Germinal center (tissue), 1 donor: ENCODE measurements at regions not wholly inside any gene's neighbourhood (a gene's known extent, or its start where the extent isn't known, plus 50 kb on each side); places are given as distances from the start of the nearest gene placed in this dataset.

Experiments used
- DNase-seq: peaks from one replicate; pipeline ENCODE4 v3.0.0; 2012; ENCODE audit warnings: mixed read lengths, low spot score

DNA sequence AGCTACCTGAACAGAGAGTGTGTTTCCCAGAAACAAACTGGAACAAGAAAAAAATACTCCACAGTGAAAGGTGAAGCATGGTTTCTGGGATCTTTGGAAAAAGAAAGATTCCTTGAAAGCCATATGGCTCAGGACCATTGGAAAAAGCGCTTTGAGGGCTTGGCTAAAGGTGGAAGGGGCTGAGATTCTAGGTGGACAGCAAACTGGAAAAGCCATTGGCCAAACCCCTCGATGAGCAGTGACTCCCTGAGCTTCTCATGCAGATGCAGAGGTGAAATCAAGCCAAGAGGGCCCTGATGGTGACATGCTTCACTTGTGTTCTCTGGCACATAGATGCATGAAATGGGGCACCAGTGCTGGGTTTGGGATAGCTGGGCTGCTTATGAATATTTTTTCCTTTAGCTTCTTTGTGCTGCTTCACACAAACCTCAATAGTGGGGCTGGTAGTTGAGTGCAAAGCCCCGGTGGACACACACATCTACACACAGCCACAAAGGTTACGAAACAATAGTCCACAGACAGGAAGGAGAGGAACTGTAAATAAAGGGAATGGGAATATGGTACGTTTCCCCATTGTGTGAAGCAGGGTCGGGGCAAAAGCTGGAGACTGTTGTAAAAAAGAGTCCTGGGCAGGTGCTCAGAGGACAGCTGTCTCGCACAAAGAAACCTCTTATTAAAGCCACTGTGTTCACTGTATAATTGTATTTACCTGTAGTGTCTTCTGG, 117.8 kb downstream of the FOXA2 start:
- DNase-seq: no peak

DNA sequence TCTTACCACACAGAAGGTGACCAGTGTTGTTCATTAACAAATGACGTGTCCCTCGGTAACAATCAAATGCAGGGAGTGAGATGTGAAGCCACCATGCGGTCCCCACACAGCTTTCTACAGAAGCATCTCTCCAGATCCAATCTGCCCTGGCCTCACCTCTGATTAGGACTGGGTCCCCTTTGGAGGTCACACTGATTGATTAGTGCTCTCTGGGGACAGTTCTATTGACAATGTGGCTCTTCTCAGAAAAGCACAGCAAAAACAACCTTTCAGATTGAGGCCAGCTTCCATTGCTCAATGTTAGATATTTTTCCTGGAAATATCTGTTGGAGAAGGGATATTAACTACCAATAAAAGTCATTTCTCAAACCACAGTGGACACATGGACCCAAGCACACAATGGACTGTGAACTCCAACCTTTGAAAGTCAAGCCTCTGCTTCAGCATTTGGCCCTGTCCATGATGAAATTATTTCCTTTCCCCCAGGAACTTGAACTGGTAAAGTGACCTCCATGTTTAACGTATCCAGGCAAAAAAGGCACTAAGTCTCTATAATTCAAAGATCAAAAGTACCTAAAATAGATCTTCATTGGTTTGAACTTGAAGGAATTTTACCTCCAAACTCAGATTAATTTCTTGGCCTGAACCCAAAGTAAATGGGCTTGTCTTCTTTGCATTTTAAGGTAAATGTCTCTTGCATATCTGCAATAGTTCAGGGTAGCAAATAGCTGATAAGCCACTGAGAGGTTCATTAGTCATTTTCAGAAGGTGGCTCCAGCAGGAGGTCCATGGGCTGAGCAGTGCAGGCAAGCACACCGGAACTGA, 118.5 kb downstream of the FOXA2 start:
- no peak for DNase-seq

DNA sequence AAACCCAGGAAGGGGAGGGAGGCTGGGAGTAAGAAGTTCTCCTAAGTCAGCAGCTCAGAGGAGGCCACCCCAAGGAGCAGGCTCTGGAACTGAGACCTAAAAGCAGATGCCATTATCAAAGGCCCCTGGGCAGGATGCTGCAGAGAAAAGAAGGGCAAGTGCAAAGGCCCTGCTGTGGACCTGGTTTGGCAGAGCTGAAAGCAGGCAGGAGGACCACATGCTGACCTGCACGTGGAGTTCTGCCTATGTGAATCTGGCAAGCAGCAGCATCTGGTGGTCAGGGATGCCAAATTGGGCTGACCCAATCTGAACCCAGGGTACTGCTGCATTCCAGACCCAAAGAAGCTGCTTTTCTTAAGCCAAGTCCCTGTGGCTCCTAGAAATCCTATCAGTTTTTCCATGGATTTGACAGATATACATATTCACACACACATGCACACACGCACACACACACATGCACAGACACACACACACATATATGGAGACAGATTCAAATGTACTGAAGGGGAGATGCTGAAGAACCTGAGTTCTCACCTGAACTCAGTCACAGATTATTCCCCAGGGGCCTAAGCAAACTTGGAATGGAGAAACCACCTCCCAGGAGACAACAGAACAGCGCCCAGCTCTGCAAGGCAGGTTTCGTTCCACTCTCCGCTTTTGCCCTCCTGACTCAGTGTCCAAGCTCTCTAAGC, 119.9 kb downstream of the FOXA2 start:
- no peak for DNase-seq

DNA sequence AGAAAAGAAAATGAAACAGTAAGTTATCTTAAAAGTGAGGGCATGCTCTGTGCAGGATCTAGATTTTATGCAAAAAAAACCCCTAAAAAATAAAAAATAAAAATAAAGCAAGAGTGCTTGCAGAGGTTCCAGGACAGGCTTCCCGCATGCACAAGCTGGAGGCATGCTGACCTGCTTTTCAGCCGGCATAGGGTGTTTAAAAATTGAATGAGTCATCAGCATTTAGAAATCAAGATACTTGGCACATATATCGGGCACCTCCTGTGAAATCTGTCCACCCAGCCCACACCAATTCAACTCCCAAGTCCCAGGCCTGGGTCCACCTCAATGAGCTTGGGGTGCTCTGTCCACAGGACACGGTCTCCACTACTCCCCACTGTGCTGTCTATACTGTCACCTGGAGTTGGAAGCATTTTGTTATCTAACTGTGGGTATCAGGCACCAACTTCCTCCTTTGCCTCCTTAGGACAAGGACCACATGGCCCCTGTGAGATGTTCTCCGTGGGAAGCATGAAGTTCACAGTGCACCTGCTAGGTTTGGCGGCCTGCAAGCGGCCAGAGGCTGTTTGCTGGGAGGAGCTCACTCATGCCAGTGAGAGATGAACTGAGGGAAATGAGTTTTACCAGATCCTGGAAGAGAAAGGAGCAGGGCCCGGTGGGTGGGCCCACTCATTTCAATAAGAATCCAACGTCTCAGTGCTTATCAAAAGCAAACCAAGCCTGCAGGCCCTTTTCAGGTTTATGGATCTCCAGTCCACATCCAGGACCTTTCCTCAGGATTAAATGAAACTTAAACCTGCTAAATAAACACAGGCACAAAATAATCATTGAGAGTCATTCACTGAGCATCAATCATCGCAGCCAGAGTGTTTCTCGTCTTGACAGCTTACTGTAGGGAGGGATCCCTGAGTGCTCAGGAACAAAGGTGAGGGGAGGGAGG, 121.1 kb downstream of the FOXA2 start:
- no peak for DNase-seq

DNA sequence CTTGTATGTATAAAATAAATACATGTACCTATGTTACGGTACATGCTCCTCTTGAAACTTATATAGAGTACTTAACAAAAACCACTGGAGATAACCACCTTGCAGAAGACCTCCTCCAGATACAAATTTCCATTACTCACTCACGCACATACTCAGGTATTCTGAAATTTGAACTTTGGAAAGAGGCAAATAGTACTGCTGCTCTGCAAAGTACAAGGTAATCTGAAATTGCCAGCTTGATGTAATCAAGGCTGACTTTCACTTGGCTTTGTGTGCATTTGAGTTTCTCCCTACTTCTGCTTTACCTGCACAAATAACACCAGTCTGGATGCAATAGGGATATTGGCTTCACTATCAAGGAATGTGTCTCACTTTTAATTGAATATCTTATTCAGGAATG, 123.6 kb downstream of the FOXA2 start:
- no peak for DNase-seq

DNA sequence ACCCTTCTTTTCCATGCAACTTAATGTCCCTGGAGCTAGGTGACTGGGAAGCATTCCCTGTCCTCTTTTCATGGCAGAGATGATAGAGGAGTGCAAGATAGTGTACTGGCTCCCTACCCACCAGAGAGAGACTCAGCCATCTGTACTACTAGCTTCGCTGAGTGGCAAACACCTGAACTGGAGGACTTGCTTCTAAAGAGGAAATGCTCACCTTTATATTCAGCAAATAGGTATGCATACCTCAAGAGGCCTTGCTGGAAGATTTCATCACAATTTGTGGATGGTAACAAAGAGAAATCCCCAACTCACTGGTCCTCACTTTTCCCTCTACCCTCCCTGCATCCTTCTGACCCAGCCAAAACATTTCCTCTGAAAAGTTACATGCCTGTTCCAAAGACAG, 124.1 kb downstream of the FOXA2 start:
- DNase-seq: no peak

DNA sequence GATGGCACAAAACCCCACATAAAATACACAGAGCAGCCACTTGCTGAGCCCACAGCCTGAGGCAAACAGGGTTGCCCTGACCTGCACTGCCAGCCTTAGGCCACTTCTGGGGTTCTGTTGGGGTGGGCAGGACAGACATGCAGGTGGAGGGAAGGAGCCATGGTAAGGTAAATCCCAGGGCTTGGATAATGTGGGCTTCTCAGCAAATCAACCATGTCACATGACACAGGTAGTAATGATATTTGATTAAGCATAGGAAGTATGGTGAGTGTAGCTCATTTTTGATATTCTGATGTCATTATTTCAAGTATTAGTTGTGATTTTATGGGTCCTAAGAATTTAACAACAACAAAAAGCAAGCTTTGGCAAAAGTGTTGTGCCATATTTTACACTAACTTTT, 124.6 kb downstream of the FOXA2 start:
- no peak for DNase-seq

DNA sequence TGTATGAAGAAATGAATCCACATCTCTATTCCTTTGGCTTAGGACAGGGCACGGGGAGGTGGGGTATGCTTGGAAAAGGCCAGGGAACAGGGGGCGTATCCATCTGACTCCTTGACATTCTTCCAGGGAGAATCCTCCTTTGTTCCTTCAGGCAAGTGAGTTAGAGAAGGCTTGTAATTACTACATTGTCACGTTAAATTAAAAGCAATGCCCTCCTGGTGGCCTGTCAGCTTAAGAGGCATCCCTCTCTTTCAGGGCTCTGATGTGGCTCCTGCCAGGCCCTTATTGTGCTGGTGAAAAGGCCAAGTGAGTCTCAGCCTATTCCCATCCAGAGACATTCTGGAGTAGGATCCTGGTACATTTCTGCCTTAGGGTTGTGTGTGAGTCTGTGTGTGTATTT, 128.3 kb downstream of the FOXA2 start:
- no peak for DNase-seq

DNA sequence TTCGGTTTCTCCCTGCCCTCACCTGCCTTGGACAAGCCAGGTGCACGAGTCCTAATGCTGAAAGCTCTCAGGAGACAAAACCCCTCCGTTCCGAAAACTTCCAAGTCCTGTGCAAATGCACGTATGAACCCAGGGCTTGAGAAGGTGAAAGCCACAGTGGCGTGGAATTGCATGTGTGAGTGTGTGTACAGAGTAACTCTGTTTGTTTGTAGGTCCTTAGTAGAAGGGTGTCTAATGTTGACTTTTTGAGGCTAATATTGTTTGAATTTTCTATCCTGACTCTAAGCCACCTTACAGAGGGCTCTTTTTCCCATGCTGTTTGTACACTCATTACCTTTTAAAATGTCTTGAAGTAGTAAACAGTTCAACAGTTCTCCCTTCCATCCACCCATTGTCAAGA, 129.1 kb downstream of the FOXA2 start:
- DNase-seq: no peak

DNA sequence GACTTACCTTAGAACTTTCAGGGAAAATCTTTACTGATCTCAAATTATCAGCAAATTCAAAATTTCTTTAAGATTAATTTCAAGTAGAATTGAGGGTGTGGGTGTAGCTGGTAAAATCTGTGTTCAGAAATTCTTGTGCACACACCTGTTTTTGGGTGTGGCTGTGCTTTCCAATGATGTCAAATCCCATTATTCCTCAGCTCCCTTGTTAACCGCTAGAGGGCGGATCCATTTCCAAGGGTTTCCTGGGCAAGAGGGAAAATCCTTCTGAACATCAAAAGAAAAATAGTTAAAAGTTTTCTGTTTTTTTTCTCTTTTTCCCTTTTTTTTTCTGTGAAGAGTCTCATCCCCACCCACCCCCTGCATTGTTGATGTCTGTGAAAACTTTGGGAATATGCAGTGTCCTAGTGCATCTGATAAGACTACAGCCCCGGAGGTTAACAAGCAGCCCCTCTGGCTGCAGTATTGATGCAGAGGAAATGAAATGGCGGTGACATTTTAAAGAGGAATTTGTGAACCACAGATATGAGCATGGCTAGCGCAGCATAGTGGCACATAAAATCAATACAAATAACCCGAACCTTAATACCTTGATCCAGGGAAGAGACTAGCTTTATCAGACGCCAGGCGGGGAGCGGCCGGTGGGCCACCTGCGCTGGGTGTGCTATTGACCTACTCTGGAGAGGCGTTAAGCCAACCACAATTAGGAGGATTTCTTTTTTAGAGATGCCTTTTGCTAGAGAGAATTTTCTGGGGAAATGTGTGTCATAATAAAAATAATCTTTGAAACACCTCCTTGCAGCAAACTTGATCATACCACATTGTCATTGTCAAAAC, 130.9 kb downstream of the FOXA2 start:
- no peak for DNase-seq

DNA sequence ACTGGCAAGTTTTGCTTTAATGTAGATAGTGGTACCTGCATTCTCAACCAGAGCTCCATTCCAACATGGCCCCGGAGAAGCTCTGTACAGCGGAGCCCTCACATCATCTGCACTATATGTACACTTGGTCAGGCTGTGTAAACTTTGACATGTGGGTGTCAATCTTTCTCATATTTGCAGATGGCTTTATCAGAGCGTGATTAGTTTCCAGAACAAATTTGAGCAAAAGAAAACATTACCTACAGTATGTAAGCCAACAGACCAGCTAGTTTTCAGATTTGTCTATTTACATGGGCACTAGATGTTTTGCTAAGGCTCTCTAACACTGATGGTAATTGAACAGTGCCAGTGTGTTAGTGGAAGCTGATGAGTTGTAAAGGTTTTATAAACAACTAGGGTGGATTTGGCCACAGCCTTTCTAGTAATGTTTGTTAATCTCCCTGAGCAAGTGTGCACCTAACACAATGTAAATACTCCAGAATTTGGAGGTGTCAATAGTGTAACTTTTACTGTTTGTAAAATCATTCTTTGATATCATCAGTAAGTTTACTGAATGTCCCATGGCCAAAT, 131.8 kb downstream of the FOXA2 start:
- no peak for DNase-seq

DNA sequence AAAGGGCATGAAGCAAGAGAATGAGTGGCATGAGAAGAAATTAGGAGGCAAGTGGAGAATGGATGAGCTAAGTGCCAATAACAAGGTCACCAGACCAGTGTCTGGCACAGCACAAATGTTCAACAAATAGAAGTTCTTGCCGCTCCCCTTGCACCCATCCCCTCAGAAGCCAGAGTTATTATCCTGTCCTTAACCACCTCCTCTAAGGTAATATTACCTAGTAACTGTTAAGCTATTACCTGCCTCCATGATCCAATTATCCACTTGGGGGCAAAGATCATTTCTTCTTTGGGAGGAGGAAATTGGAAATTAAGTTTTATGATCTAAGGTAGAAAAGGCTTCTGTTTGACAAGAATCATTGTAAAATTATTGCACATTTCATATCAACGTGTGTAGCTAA, 133.8 kb downstream of the FOXA2 start:
- DNase-seq: no peak

DNA sequence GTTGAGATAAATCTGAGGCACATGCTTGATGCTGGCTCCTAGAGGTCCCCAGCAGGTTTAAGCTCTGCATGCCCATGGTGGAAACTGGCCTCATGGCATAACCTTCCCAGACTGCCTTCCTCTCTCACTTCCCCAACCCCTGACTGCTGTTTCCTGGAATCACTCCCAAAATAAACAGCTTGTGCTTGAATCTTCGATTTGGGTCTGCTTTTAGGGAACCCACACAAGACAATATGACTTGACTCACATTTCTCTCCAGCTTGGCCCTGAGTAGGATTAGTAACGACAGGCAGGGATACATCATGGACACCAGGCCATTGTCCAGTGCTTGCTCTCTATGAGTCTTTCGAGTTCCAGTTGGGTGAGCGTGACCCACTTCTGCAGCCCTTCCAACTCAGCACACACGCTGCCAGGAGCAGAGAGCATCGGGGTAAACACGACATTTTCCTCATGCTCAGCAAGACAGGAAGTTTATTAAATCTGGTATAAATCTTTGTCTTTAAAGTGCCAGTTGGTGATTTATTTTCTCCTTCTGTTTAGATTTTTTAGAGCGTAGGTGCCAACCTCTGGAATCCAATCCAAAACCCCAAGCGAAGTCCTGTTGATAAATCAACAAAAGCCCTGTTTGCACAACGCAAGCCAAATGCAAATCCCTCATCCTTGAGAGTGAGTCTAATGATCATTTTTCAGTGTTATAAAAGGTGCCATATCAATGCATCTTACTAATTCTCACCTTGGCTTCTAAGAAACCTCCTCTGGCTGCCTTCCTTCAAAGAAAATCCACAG, 135.0 kb downstream of the FOXA2 start:
- no peak for DNase-seq

DNA sequence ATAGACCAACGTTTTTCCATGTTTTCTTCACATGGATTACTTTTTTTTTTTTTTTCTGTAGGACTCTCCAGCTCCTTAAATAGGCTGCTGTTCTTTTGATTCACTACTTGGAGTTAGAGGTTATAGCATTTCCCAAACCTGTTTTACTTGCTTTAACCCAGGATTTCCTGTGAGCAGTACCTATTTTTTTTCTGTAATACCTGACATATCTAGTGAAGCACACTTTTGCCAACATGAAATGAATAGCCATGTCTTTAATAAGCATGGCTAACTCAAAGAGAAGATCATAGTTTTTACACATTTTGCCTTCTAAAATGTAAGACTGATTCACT, 137.0 kb downstream of the FOXA2 start:
- DNase-seq: no peak

DNA sequence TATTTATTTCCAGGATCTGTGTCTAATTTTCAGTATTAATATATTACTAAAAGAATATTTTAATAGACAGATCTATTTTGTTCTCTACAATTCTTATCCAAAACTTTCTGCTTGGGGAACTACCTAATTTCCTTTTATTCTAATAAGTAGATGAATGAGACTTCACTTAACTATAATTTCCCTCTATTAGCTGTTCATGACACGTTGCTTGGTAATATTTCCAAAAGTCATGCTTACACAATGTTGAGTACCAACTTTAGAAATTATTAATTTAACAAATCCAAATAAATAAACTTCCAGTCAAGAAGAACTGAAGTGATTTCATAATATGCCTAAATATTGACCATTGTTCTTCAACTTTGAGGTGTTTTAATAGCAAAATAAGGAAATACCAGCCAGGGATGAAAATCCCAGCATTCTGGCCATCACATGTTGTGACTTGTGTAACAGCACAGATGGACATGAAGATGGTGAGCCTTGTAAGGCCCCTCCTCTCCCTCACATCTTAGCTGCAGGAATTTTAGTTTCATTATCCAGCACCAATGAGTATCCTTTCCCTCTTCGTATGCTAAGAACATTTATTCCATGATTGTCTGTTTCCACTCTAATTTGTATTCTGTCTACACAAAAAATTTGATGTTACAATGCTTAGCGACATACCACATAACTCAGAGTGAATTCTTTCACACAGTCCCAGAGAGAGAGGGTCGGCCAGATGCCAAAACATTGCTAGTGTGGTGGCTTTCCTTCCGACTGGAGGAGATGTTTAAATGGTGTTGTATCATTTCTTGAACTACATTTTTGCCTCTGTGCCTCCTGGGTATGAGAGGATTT, 137.5 kb downstream of the FOXA2 start:
- DNase-seq: no peak

DNA sequence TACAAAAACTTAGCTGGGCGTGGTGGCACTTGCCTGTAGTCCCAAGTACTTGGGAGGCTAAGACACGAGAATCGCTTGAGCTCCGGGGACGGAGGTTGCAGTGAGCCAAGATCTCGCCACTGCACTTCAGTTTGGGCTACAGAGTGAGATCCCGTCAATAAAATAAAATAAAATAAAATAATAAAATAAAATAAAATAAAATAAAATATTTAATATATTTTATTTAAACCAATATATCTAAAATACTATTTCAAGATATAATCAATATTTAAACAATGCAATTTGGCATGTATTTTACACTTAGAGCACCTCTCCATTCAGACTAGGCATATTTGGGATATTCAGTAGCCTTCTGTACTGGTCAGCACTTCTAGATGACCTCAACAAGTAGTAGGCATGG, 142.1 kb downstream of the FOXA2 start:
- DNase-seq: no peak

DNA sequence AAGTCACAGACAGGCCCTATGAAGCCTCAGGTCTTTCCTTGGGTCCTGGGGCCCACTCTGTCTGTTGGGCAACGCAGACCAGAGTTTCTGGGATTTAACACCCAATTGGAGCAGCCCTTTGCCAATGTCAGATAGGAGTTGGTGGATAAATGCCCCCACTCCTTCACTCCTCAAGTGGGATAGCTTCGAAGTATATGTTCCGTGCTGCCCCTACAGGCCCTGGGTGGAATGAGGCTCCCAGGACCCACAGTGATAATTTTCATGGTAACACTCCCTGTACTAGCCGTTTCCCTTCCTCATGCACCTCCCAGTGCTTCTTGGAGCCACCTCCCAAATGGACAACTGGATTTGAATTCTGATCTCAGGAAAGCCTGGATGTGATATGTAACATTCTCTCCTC, 145.4 kb downstream of the FOXA2 start:
- no peak for DNase-seq

DNA sequence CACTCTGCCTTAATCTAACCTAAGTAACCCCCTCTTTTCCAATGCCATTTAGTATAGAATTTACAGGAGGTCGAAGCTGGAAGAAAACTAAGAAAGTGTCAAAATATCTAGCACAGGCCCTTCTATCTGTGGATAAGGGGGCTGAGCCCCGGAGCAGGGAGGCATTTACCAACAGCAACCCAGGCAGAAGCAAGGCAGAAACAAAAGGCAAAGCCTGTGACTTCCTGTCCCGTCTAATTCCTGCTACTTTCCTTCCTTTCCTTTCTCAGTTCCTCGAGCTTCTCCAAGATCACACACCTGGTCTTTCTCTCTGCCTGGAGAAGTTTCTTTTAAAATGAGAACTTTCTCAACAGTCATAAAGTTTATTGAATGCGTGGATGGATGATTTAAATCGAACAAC, 146.0 kb downstream of the FOXA2 start:
- no peak for DNase-seq

DNA sequence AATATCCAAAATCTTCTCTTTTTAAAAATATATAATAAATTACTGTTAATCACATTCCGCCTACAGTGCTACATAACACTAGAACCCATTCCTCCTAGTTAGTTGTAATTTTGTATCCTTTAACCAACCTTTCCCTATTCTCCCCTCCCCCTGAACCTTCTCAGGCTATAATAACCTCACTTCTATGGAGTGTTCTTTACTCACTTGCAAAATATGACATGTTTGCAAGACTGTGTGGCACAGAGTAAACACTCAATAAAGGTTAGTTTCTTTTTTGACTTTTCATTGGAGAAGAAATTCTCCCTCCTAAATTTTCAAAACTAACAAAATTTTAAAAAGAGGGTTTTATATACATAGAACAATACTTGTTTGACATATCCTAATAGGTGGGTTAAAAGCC, 147.0 kb downstream of the FOXA2 start:
- DNase-seq: no peak
